Mesendoderm (in vitro differentiated cells): ENCODE measurements at regions not wholly inside any gene's neighbourhood (a gene's known extent, or its start where the extent isn't known, plus 50 kb on each side); places are given as distances from the start of the nearest gene placed in this dataset.

ENCODE experiments used
- DNase-seq: peaks from one replicate; pipeline ENCODE4 v3.0.0; 2013
- H2AK5ac ChIP-seq: 2 replicates; pipeline ENCODE4 v1.6.1; 2013; ENCODE audit warnings: low read length, inconsistent platforms
- H2BK120ac ChIP-seq: 2 replicates; pipeline ENCODE4 v1.6.1; 2013; ENCODE audit warnings: low read depth, mild to moderate bottlenecking, low read length, moderate library complexity, mixed read lengths
- H2BK15ac ChIP-seq: replicated peaks from 2 replicates; pipeline ENCODE4 v1.6.1; 2013; ENCODE audit warnings: low read depth, mild to moderate bottlenecking, moderate library complexity
- H2BK5ac ChIP-seq: 2 replicates; pipeline ENCODE4 v1.6.1; 2013; ENCODE audit warnings: low read length, inconsistent platforms
- H3K18ac ChIP-seq: 2 replicates; pipeline ENCODE4 v1.6.1; 2013; ENCODE audit warnings: mild to moderate bottlenecking, low read length, mixed read lengths
- H3K23ac ChIP-seq: one replicate; pipeline ENCODE4 v1.6.1; 2013; ENCODE audit warnings: low read length
- H3K27ac ChIP-seq: 2 replicates; pipeline ENCODE4 v1.5.1; 2013; ENCODE audit warnings: low read depth, mild to moderate bottlenecking, inconsistent platforms, low read length, moderate library complexity
- H3K27me3 ChIP-seq: 2 replicates; pipeline ENCODE4 v1.6.1; 2013; ENCODE audit warnings: low read length, control low read depth, mild to moderate bottlenecking, inconsistent platforms; ENCODE audit not compliant: insufficient read depth, poor library complexity
- H3K36me3 ChIP-seq: 2 replicates; pipeline ENCODE4 v1.6.1; 2013; ENCODE audit warnings: low read length, inconsistent platforms; ENCODE audit not compliant: control insufficient read depth, insufficient read depth
- H3K4ac ChIP-seq: one replicate; pipeline ENCODE4 v1.6.1; 2013; ENCODE audit warnings: low read depth, mild to moderate bottlenecking, low read length, moderate library complexity
- H3K4me1 ChIP-seq: 2 replicates; pipeline ENCODE4 v1.6.1; 2013; ENCODE audit warnings: low read depth, low read length, inconsistent platforms; ENCODE audit not compliant: control insufficient read depth
- H3K4me2 ChIP-seq: 2 replicates; pipeline ENCODE4 v1.6.1; 2013; ENCODE audit warnings: low read length
- H3K4me3 ChIP-seq: 2 replicates; pipeline ENCODE4 v1.5.1; 2013; ENCODE audit warnings: mild to moderate bottlenecking, low read length
- H3K56ac ChIP-seq: one replicate; pipeline ENCODE4 v1.6.1; 2013; ENCODE audit warnings: low read length
- H3K79me1 ChIP-seq: 2 replicates; pipeline ENCODE4 v1.6.1; 2013; ENCODE audit warnings: low read length, inconsistent platforms
- H3K79me2 ChIP-seq: 2 replicates; pipeline ENCODE4 v1.6.1; 2013; ENCODE audit warnings: mild to moderate bottlenecking, low read length; ENCODE audit not compliant: control insufficient read depth, insufficient read depth
- H3K9ac ChIP-seq: 2 replicates; pipeline ENCODE4 v1.6.1; 2013; ENCODE audit warnings: low read length, inconsistent platforms
- H4K5ac ChIP-seq: one replicate; pipeline ENCODE4 v1.6.1; 2013; ENCODE audit warnings: low read length
- H4K8ac ChIP-seq: one replicate; pipeline ENCODE4 v1.6.1; 2013; ENCODE audit warnings: low read depth, mild to moderate bottlenecking, control low read depth, low read length, moderate library complexity
- WGBS: extraction: QIAGEN DNeasy Blood & Tissue Kit; methylation state at CpG from one replicate; pipeline ENCODE4 v1.1.7; 2013; ENCODE audit warnings: low lambda C conversion rate, missing lambda C conversion rate; ENCODE audit not compliant: insufficient coverage; ENCODE audit errors: extremely low coverage; 5-methylcytosine and 5-hydroxymethylcytosine counted together

- no peak overlapping the region for H4K5ac ChIP-seq
- no peak overlapping the region for H3K4ac ChIP-seq
- no peaks in the 10 kb centered on the region for H3K27me3 ChIP-seq
- no peak overlapping the region for H3K23ac ChIP-seq
- no CpG with 5 or more reads among the region's 6 CpGs for WGBS
- H3K9ac ChIP-seq, result no peak overlapping the region
- no peak overlapping the region for H2AK5ac ChIP-seq
- no peaks in the 10 kb centered on the region for H3K79me2 ChIP-seq
- no peak overlapping the region for H3K27ac ChIP-seq
- H3K79me1 ChIP-seq, result no peaks in the 10 kb centered on the region
- no peak overlapping the region for H3K4me2 ChIP-seq
- DNase-seq, result no peak
- no peaks in the 10 kb centered on the region for H3K4me1 ChIP-seq
- no peaks in the 10 kb centered on the region for H3K36me3 ChIP-seq
- no peak overlapping the region for H2BK15ac ChIP-seq
- no peak overlapping the region for H2BK120ac ChIP-seq
- no peak overlapping the region for H3K56ac ChIP-seq
- H4K8ac ChIP-seq, result no peak overlapping the region
- H3K18ac ChIP-seq, result no peak overlapping the region
- H2BK5ac ChIP-seq, result no peak overlapping the region
- H3K4me3 ChIP-seq, result no peak overlapping the region
Observed at GRCh38 chr5:23303435-23303834, 204.0 kb upstream of the PRDM9 start.

DNA sequence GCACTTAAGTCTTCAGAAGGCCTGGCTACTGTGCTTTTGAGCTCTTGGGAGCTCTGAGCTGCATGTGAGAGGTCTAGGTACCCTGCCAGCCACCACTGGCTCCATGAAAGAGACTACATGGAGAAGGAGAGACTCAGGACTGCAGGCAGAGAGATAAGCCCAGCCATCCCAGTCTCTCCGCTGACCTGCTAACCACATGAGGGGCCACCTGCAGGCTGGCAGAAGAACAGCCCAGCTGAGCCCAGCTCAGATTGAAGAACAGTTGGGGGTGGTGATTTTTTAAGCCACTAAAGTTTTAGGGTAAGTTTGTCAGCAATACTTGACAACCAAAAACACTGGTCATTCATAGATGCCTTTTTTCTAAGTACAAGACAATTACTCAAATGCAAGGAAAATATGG, 205.0 kb upstream of the PRDM9 start:
- Histone ChIP-seq H2BK5ac (no peak overlapping the region), H3K56ac (no peak overlapping the region), H4K8ac (no peak overlapping the region), H2AK5ac (no peak overlapping the region), H3K79me2 (no peaks in the 10 kb centered on the region), H3K4me1 (no peaks in the 10 kb centered on the region), H3K9ac (no peak overlapping the region), H2BK120ac (no peak overlapping the region), H3K4ac (no peak overlapping the region), H3K4me2 (no peak overlapping the region), H3K18ac (no peak overlapping the region), H3K79me1 (no peaks in the 10 kb centered on the region), H3K27me3 (no peaks in the 10 kb centered on the region), H3K36me3 (no peaks in the 10 kb centered on the region), H4K5ac (no peak overlapping the region), H3K4me3 (no peak overlapping the region), H3K27ac (no peak overlapping the region), H2BK15ac (no peak overlapping the region), H3K23ac (no peak overlapping the region)
- WGBS, result no CpG with 5 or more reads among the region's 1 CpG
- peak; percentile 28 for DNase-seq

GRCh38 chr5:23289162-23289561, 218.2 kb upstream of the PRDM9 start:
- Histone ChIP-seq H3K27me3 (no peaks in the 10 kb centered on the region), H2BK120ac (no peak overlapping the region), H2BK15ac (no peak overlapping the region), H3K4me1 (no peaks in the 10 kb centered on the region), H3K27ac (no peak overlapping the region), H3K56ac (no peak overlapping the region), H3K4me2 (no peak overlapping the region), H3K4me3 (no peak overlapping the region), H3K36me3 (no peaks in the 10 kb centered on the region), H3K23ac (no peak overlapping the region), H3K9ac (no peak overlapping the region), H3K4ac (no peak overlapping the region), H3K79me1 (no peaks in the 10 kb centered on the region), H2BK5ac (no peak overlapping the region), H3K79me2 (no peaks in the 10 kb centered on the region), H4K5ac (no peak overlapping the region), H4K8ac (no peak overlapping the region), H3K18ac (no peak overlapping the region), H2AK5ac (no peak overlapping the region)
- no peak for DNase-seq
- no CpG with 5 or more reads among the region's 2 CpGs for WGBS

DNA sequence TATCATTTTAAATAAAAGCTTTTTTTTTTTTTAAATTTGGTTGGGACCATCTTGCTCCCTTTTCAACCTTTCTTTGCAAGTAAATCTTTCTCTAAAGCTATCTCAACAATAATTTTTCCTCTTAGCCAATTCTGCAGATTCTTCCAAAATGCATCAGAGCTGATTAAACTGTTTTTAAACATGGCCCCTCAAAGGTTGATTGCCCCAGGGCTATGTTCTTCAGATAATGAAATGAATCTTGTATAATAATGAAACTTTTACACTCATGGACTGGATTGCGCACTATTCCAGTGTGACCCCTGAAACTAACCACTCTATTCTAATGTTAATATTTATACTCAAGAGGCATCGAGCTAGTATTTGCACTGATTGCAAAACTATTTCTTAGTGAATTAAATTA, 222.8 kb upstream of the PRDM9 start:
- no peak overlapping the region for H3K4me2 ChIP-seq
- H2BK15ac ChIP-seq, result no peak overlapping the region
- H3K23ac ChIP-seq, result no peak overlapping the region
- H3K4ac ChIP-seq, result no peak overlapping the region
- H3K36me3 ChIP-seq, result no peaks in the 10 kb centered on the region
- H3K56ac ChIP-seq, result no peak overlapping the region
- no peak overlapping the region for H3K18ac ChIP-seq
- H2BK5ac ChIP-seq, result no peak overlapping the region
- H3K9ac ChIP-seq, result no peak overlapping the region
- H3K79me1 ChIP-seq, result no peaks in the 10 kb centered on the region
- no peaks in the 10 kb centered on the region for H3K79me2 ChIP-seq
- no peaks in the 10 kb centered on the region for H3K27me3 ChIP-seq
- no peak overlapping the region for H4K8ac ChIP-seq
- no peak overlapping the region for H3K27ac ChIP-seq
- no peak overlapping the region for H2BK120ac ChIP-seq
- H3K4me1 ChIP-seq, result no peaks in the 10 kb centered on the region
- DNase-seq, result no peak
- WGBS, result no CpG with 5 or more reads among the region's 2 CpGs
- no peak overlapping the region for H2AK5ac ChIP-seq
- no peak overlapping the region for H4K5ac ChIP-seq
- no peak overlapping the region for H3K4me3 ChIP-seq

GRCh38 chr5:23274171-23274570, 233.2 kb upstream of the PRDM9 start:
- no peak overlapping the region for H3K4me3 ChIP-seq
- H2BK15ac ChIP-seq, result no peak overlapping the region
- no peaks in the 10 kb centered on the region for H3K79me1 ChIP-seq
- H3K27me3 ChIP-seq, result no peaks in the 10 kb centered on the region
- no peak overlapping the region for H3K23ac ChIP-seq
- no peak overlapping the region for H3K56ac ChIP-seq
- H3K36me3 ChIP-seq, result no peaks in the 10 kb centered on the region
- H2BK120ac ChIP-seq, result no peak overlapping the region
- H4K8ac ChIP-seq, result no peak overlapping the region
- no peaks in the 10 kb centered on the region for H3K79me2 ChIP-seq
- no peak overlapping the region for H3K18ac ChIP-seq
- no peak overlapping the region for H3K27ac ChIP-seq
- no peak overlapping the region for H4K5ac ChIP-seq
- H3K4ac ChIP-seq, result no peak overlapping the region
- no peaks in the 10 kb centered on the region for H3K4me1 ChIP-seq
- no CpG with 5 or more reads among the region's 3 CpGs for WGBS
- H2AK5ac ChIP-seq, result no peak overlapping the region
- no peak for DNase-seq
- no peak overlapping the region for H2BK5ac ChIP-seq
- no peak overlapping the region for H3K9ac ChIP-seq
- H3K4me2 ChIP-seq, result no peak overlapping the region

GRCh38 chr5:23269981-23270380, 237.4 kb upstream of the PRDM9 start:
- Histone ChIP-seq H3K79me2 (no peaks in the 10 kb centered on the region), H3K27ac (no peak overlapping the region), H3K79me1 (no peaks in the 10 kb centered on the region), H3K18ac (no peak overlapping the region), H2AK5ac (no peak overlapping the region), H4K8ac (no peak overlapping the region), H2BK120ac (no peak overlapping the region), H3K36me3 (no peaks in the 10 kb centered on the region), H4K5ac (no peak overlapping the region), H3K9ac (no peak overlapping the region), H3K4me2 (no peak overlapping the region), H2BK15ac (no peak overlapping the region), H3K4me1 (no peaks in the 10 kb centered on the region), H3K23ac (no peak overlapping the region), H3K56ac (no peak overlapping the region), H3K4me3 (no peak overlapping the region), H3K27me3 (no peaks in the 10 kb centered on the region), H3K4ac (no peak overlapping the region), H2BK5ac (no peak overlapping the region)
- no peak for DNase-seq
- WGBS, result no CpG with 5 or more reads among the region's 2 CpGs
